Right ventricle myocardium inferior (tissue), 1 donor: ENCODE measurements at regions not wholly inside any gene's neighbourhood (a gene's known extent, or its start where the extent isn't known, plus 50 kb on each side); places are given as distances from the start of the nearest gene placed in this dataset.
A peak's percentile ranks its signal among the peaks of the same experiment; 100 is the strongest.
"Not testable (repeated sequence)": the region's sequence is repeated elsewhere in the genome, so short reads cannot be mapped to it uniquely, and the experiment has no call there.

Experiments used
- ATAC-seq: fragments of 200-7000 bp; cut with Tn5 transposase; one replicate; pipeline ENCODE4 v1.9.1; 2020; ENCODE audit warnings: mild to moderate bottlenecking, moderate library complexity
- DNase-seq: peaks from one replicate; pipeline ENCODE4 v3.0.0; 2021; ENCODE audit errors: missing footprints
- intact Hi-C: fragments of 100-400 bp; cut with DNase I; formaldehyde crosslinking; loops from one replicate; pipeline ENCODE4 v1.11.0; 2022
- donor health status: DM: no; HTN: yes; CAD: no; lungs with severe emphysema.

GRCh38 chr16:63808730-63809129 lies 1313.1 kb downstream of the CDH11 start:
- no peak for DNase-seq
- intact Hi-C loops = no loop called here
- no peak for ATAC-seq

GRCh38 chr16:63806794-63807506 lies 1314.9 kb downstream of the CDH11 start:
- intact Hi-C loops = no loop called here
- DNase-seq = no peak
- ATAC-seq = no peak

- ATAC-seq = no peak
- intact Hi-C loops = no loop called here
Measured at GRCh38 chr16:63804126-63804525, 1317.7 kb downstream of the CDH11 start.

GRCh38 chr16:63789603-63790002 lies 1332.3 kb downstream of the CDH11 start:
- intact Hi-C loops = no loop called here
- DNase-seq = no peak
- ATAC-seq = no peak

More at GRCh38 chr16:63804126-63804525, 1317.7 kb downstream of the CDH11 start:
- DNase-seq = no peak

- DNase-seq (no peak), ATAC-seq (no peak)
- intact Hi-C loops = no loop called here
Measured at GRCh38 chr16:63787014-63787413, 1334.8 kb downstream of the CDH11 start.

- no peak for ATAC-seq
- no peak for DNase-seq
- intact Hi-C loops = no loop called here
Measured at GRCh38 chr16:63785170-63785569, 1336.7 kb downstream of the CDH11 start.

GRCh38 chr16:63776437-63776836 lies 1345.4 kb downstream of the CDH11 start:
- intact Hi-C loops = no loop called here
- no peak for DNase-seq
- no peak for ATAC-seq

- intact Hi-C loops = no loop called here
- DNase-seq (no peak), ATAC-seq (no peak)
Measured at GRCh38 chr16:63776034-63776433, 1345.8 kb downstream of the CDH11 start.

- intact Hi-C loops = no loop called here
- ATAC-seq = no peak
- no peak for DNase-seq
Measured at GRCh38 chr16:63774302-63774701, 1347.6 kb downstream of the CDH11 start.

GRCh38 chr16:63769211-63769610 lies 1352.7 kb downstream of the CDH11 start:
- DNase-seq = no peak
- no peak for ATAC-seq
- intact Hi-C loops = no loop called here

- ATAC-seq, DNase-seq, intact Hi-C loops: not testable (repeated sequence)
Measured at GRCh38 chr16:63760246-63760645, 1361.6 kb downstream of the CDH11 start.

- intact Hi-C loops = no loop called here
- ATAC-seq (no peak), DNase-seq (no peak)
Measured at GRCh38 chr16:63752347-63752746, 1369.5 kb downstream of the CDH11 start.

- no peak for ATAC-seq
- intact Hi-C loops = no loop called here
- no peak for DNase-seq
Measured at GRCh38 chr16:63749276-63749675, 1372.6 kb downstream of the CDH11 start.

- no peak for ATAC-seq
- no peak for DNase-seq
- intact Hi-C loops = no loop called here
Measured at GRCh38 chr16:63745456-63745855, 1376.4 kb downstream of the CDH11 start.

GRCh38 chr16:63744077-63744874 lies 1377.6 kb downstream of the CDH11 start:
- DNase-seq = no peak
- peak; percentile 67 for ATAC-seq

GRCh38 chr16:63742150-63742549 lies 1379.7 kb downstream of the CDH11 start:
- intact Hi-C loops = no loop called here

More at GRCh38 chr16:63744077-63744874, 1377.6 kb downstream of the CDH11 start:
- intact Hi-C loops = no loop called here

GRCh38 chr16:63737633-63738032 lies 1384.2 kb downstream of the CDH11 start:
- DNase-seq (no peak), ATAC-seq (no peak)
- intact Hi-C loops = no loop called here

More at GRCh38 chr16:63742150-63742549, 1379.7 kb downstream of the CDH11 start:
- DNase-seq (no peak), ATAC-seq (no peak)

GRCh38 chr16:63735456-63735855 lies 1386.4 kb downstream of the CDH11 start:
- no peak for ATAC-seq
- no peak for DNase-seq
- intact Hi-C loops = no loop called here

- DNase-seq (no peak), ATAC-seq (no peak)
- intact Hi-C loops = no loop called here
Measured at GRCh38 chr16:63720848-63721247, 1401.0 kb downstream of the CDH11 start.

- ATAC-seq (no peak), DNase-seq (no peak)
- intact Hi-C loops = no loop called here
Measured at GRCh38 chr16:63719926-63720325, 1401.9 kb downstream of the CDH11 start.
